Keratinocyte (primary cell): ENCODE measurements at regions not wholly inside any gene's neighbourhood (a gene's known extent, or its start where the extent isn't known, plus 50 kb on each side); places are given as distances from the start of the nearest gene placed in this dataset.

Source experiments
- DNase-seq: peaks from one replicate; pipeline ENCODE4 v3.0.0-alpha.2; 2011; ENCODE audit warnings: low read depth, missing footprints, low spot score
- FAIRE-seq: peaks from 2 replicates; lab custom pipeline; 2011; peaks lifted over from hg19 to GRCh38; lab: Jason Lieb, UNC
- H2AFZ ChIP-seq: 2 replicates; pipeline ENCODE4 v1.6.0; 2012; ENCODE audit warnings: low read length, control low read depth, inconsistent platforms; ENCODE audit not compliant: control insufficient read depth
- H3K27ac ChIP-seq: 2 replicates; pipeline ENCODE4 v1.5.1; 2011; ENCODE audit warnings: low read length; ENCODE audit not compliant: control insufficient read depth, insufficient read depth
- H3K27me3 ChIP-seq: 3 replicates; pipeline ENCODE4 v1.6.0; 2011; ENCODE audit warnings: low read length; ENCODE audit not compliant: control insufficient read depth, insufficient read depth; ENCODE audit errors: extremely low read depth
- H3K36me3 ChIP-seq, 2 experiments: 2 replicates in 1 of 2; 3 replicates in 1 of 2; pipeline ENCODE4 v1.5.1; 2011; ENCODE audit warnings: low read length in 2 of 2, mild to moderate bottlenecking in 1 of 2; ENCODE audit not compliant: control insufficient read depth in 2 of 2, insufficient read depth in 2 of 2; ENCODE audit errors: extremely low read depth in 1 of 2
- H3K4me1 ChIP-seq: 3 replicates; pipeline ENCODE4 v1.5.1; 2011; ENCODE audit warnings: low read length; ENCODE audit not compliant: control insufficient read depth, insufficient read depth; ENCODE audit errors: extremely low read depth
- H3K4me2 ChIP-seq: 3 replicates; pipeline ENCODE4 v1.6.0; 2011; ENCODE audit warnings: low read depth, low read length; ENCODE audit not compliant: control insufficient read depth, insufficient read depth; ENCODE audit errors: extremely low read depth
- H3K4me3 ChIP-seq, 3 experiments: fragments of 200-600 bp in 1 of 3; sonication (generic) in 1 of 3; 2 replicates in 2 of 3; 3 replicates in 1 of 3; pipeline ENCODE4 v1.5.1; 2011 to 2016; ENCODE audit warnings: low read length in 3 of 3, mild to moderate bottlenecking in 3 of 3, control low read depth in 2 of 3, inconsistent platforms in 1 of 3, low read depth in 1 of 3, mixed read lengths in 1 of 3, mixed run types in 1 of 3, moderate library complexity in 1 of 3; ENCODE audit not compliant: control insufficient read depth in 2 of 3, insufficient read depth in 2 of 3; ENCODE audit errors: extremely low read depth in 1 of 3
- H3K79me2 ChIP-seq: 2 replicates; pipeline ENCODE4 v1.6.0; 2012; ENCODE audit warnings: low read length; ENCODE audit not compliant: control insufficient read depth, insufficient read depth
- H3K9ac ChIP-seq: 3 replicates; pipeline ENCODE4 v1.6.0; 2011; ENCODE audit warnings: low read length; ENCODE audit not compliant: control insufficient read depth, insufficient read depth; ENCODE audit errors: extremely low read depth
- H3K9me1 ChIP-seq: 3 replicates; pipeline ENCODE4 v1.6.0; 2011; ENCODE audit warnings: low read length; ENCODE audit not compliant: control insufficient read depth, insufficient read depth; ENCODE audit errors: extremely low read depth
- H3K9me3 ChIP-seq: 2 replicates; pipeline ENCODE4 v1.5.1; 2012; ENCODE audit warnings: low read depth, low read length; ENCODE audit not compliant: control insufficient read depth
- H4K20me1 ChIP-seq: 3 replicates; pipeline ENCODE4 v1.6.0; 2011; ENCODE audit warnings: low read length; ENCODE audit not compliant: control insufficient read depth, insufficient read depth; ENCODE audit errors: extremely low read depth
- CTCF ChIP-seq, 3 experiments: IDR thresholded peaks in 1 of 3; conservative IDR thresholded peaks in 1 of 3; optimal IDR thresholded peaks in 1 of 3; 2 replicates in 2 of 3; 3 replicates in 1 of 3; pipeline versions ENCODE3 to v1.5.1; 2011; ENCODE audit warnings: low read length in 3 of 3, mild to moderate bottlenecking in 3 of 3, moderate library complexity in 2 of 3, control low read depth in 1 of 3, inconsistent platforms in 1 of 3; ENCODE audit not compliant: insufficient read depth in 2 of 3; ENCODE audit errors: extremely low read depth in 1 of 3
- EZH2 ChIP-seq: IDR thresholded peaks from one replicate; pipeline ENCODE4 v1.6.1; 2012; ENCODE audit warnings: inconsistent platforms, mild to moderate bottlenecking, low read length, moderate library complexity
- dilution Hi-C: fragments of 300-500 bp; cut with MboI; formaldehyde crosslinking; loops from one replicate; pipeline ENCODE4 v1.7.0; 2020; ENCODE audit warnings: low sequenced_read_pairs; ENCODE audit not compliant: extremely low pct_ligation_motif_present

- no peak overlapping the region for H2AFZ ChIP-seq
- no peak overlapping the region for H3K4me2 ChIP-seq
- dilution Hi-C loops, result no loop called here
- H3K36me3 ChIP-seq, result no peaks in the 10 kb centered on the region
- H4K20me1 ChIP-seq, result no peaks in the 10 kb centered on the region
- H3K4me1 ChIP-seq, result no peaks in the 10 kb centered on the region
- no peak overlapping the region for H3K4me3 ChIP-seq
- H3K9ac ChIP-seq, result no peak overlapping the region
- no peaks in the 10 kb centered on the region for H3K9me1 ChIP-seq
- no peaks in the 10 kb centered on the region for H3K27me3 ChIP-seq
- H3K9me3 ChIP-seq, result no peaks in the 10 kb centered on the region
- FAIRE-seq (no peak), DNase-seq (no peak)
- H3K27ac ChIP-seq, result no peak overlapping the region
- TF ChIP-seq EZH2 (no peak), CTCF (optimal IDR thresholded peaks at IDR 0.05 in 1 of 3, IDR thresholded peaks at IDR 0.05 in 1 of 3, conservative IDR thresholded peaks at IDR 0.05 in 1 of 3; ENCODE audit: extremely low read depth in 1 of 3, insufficient read depth in 2 of 3, low read length in 3 of 3) (no peak)
- H3K79me2 ChIP-seq, result no peaks in the 10 kb centered on the region
Measured at GRCh38 chr5:103428923-103429322, 133.7 kb downstream of the NUDT12 start.

- Histone ChIP-seq H3K4me1 (no peaks in the 10 kb centered on the region), H2AFZ (no peak overlapping the region), H3K9me3 (no peaks in the 10 kb centered on the region), H3K9me1 (no peaks in the 10 kb centered on the region), H3K4me2 (no peak overlapping the region), H3K4me3 (no peak overlapping the region), H3K79me2 (no peaks in the 10 kb centered on the region), H3K27ac (no peak overlapping the region), H3K27me3 (no peaks in the 10 kb centered on the region), H3K9ac (no peak overlapping the region), H3K36me3 (no peaks in the 10 kb centered on the region), H4K20me1 (no peaks in the 10 kb centered on the region)
- dilution Hi-C loops, result no loop called here
- DNase-seq (no peak), FAIRE-seq (no peak)
- no peak for TF ChIP-seq EZH2
- TF ChIP-seq CTCF (optimal IDR thresholded peaks at IDR 0.05 in 1 of 3, IDR thresholded peaks at IDR 0.05 in 1 of 3, conservative IDR thresholded peaks at IDR 0.05 in 1 of 3; ENCODE audit: extremely low read depth in 1 of 3, insufficient read depth in 2 of 3, low read length in 3 of 3), result no peak
Measured at GRCh38 chr5:103428411-103428871, 134.1 kb downstream of the NUDT12 start.
